ENCODE measurements at regions not wholly inside any gene's neighbourhood (a gene's known extent, or its start where the extent isn't known, plus 50 kb on each side); places are given as distances from the start of the nearest gene placed in this dataset.

GRCh38 chr20:40449974-40450616 is 238.9 kb downstream of the MAFB start:
- H3K27me3 ChIP-seq (replicated peaks) = no peaks in the 10 kb centered on the region
- H3K27ac ChIP-seq = no peak overlapping the region
- DNase-seq = no peak
- no peak for TF ChIP-seq CTCF (IDR thresholded peaks at IDR 0.05; ENCODE audit: low read depth, low read length, missing control alignments)
- in situ Hi-C loops (cut with HindIII; ENCODE audit: low pct_ligation_motif_present, low sequenced_read_pairs) = no loop called here
- no peaks in the 10 kb centered on the region for H3K36me3 ChIP-seq (replicated peaks)
- no peak overlapping the region for H3K4me3 ChIP-seq (ENCODE audit: low read depth, low read length)

GRCh38 chr20:40449144-40449690 is 239.8 kb downstream of the MAFB start:
- H3K27me3 ChIP-seq (replicated peaks) = no peaks in the 10 kb centered on the region
- in situ Hi-C loops (cut with HindIII; ENCODE audit: low pct_ligation_motif_present, low sequenced_read_pairs) = no loop called here
- no peaks in the 10 kb centered on the region for H3K36me3 ChIP-seq (replicated peaks)
- no peak for TF ChIP-seq CTCF (IDR thresholded peaks at IDR 0.05; ENCODE audit: low read depth, low read length, missing control alignments)
- DNase-seq = no peak
- no peak overlapping the region for H3K4me3 ChIP-seq (ENCODE audit: low read depth, low read length)
- no peak overlapping the region for H3K27ac ChIP-seq

- H3K36me3 ChIP-seq (replicated peaks) = no peaks in the 10 kb centered on the region
- no peak overlapping the region for H3K4me3 ChIP-seq (ENCODE audit: low read depth, low read length)
- no peak overlapping the region for H3K27ac ChIP-seq
- no peak for TF ChIP-seq CTCF (IDR thresholded peaks at IDR 0.05; ENCODE audit: low read depth, low read length, missing control alignments)
- DNase-seq = no peak
- in situ Hi-C loops (cut with HindIII; ENCODE audit: low pct_ligation_motif_present, low sequenced_read_pairs) = no loop called here
- no peaks in the 10 kb centered on the region for H3K27me3 ChIP-seq (replicated peaks)
These were observed 242.1 kb downstream of the MAFB start for GRCh38 chr20:40446888-40447287.

GRCh38 chr20:40444516-40444915 is 244.5 kb downstream of the MAFB start:
- no peaks in the 10 kb centered on the region for H3K27me3 ChIP-seq (replicated peaks)
- H3K4me3 ChIP-seq (ENCODE audit: low read depth, low read length) = no peak overlapping the region
- H3K27ac ChIP-seq = no peak overlapping the region
- no peaks in the 10 kb centered on the region for H3K36me3 ChIP-seq (replicated peaks)
- in situ Hi-C loops (cut with HindIII; ENCODE audit: low pct_ligation_motif_present, low sequenced_read_pairs) = no loop called here
- DNase-seq = no peak
- TF ChIP-seq CTCF (IDR thresholded peaks at IDR 0.05; ENCODE audit: low read depth, low read length, missing control alignments) = no peak

- no peak overlapping the region for H3K4me3 ChIP-seq (ENCODE audit: low read depth, low read length)
- no peaks in the 10 kb centered on the region for H3K36me3 ChIP-seq (replicated peaks)
- no peak overlapping the region for H3K27ac ChIP-seq
- no peaks in the 10 kb centered on the region for H3K27me3 ChIP-seq (replicated peaks)
- DNase-seq = no peak
- in situ Hi-C loops (cut with HindIII; ENCODE audit: low pct_ligation_motif_present, low sequenced_read_pairs) = no loop called here
- no peak for TF ChIP-seq CTCF (IDR thresholded peaks at IDR 0.05; ENCODE audit: low read depth, low read length, missing control alignments)
These were observed 245.3 kb downstream of the MAFB start for GRCh38 chr20:40443753-40444152.
